HL-60 (cell line): ENCODE measurements at regions not wholly inside any gene's neighbourhood (a gene's known extent, or its start where the extent isn't known, plus 50 kb on each side); places are given as distances from the start of the nearest gene placed in this dataset.

ENCODE experiments used
- CTCF ChIP-seq: IDR thresholded peaks from one replicate; pipeline ENCODE4 v1.5.1; 2011; ENCODE audit warnings: low read length, control low read depth, inconsistent platforms; ENCODE audit not compliant: insufficient read depth
- GABPA ChIP-seq: IDR thresholded peaks from 2 replicates; pipeline ENCODE4 v1.6.1; 2012; ENCODE audit warnings: low read depth
- POLR2AphosphoS5 ChIP-seq: IDR thresholded peaks from 2 replicates; pipeline ENCODE4 v1.6.1; 2012; ENCODE audit warnings: low read depth
- TF ChIP-seq, protein P1 (sequence below): IDR thresholded peaks from 2 replicates; pipeline ENCODE4 v1.6.1; 2012; ENCODE audit warnings: low read depth; ENCODE audit not compliant: insufficient replicate concordance

GRCh38 chr1:96955307-96956012, 233.9 kb downstream of the PTBP2 start:
- TF ChIP-seq POLR2AphosphoS5 (no peak), CTCF (no peak), GABPA (no peak)
- TF ChIP-seq, protein P1, sequence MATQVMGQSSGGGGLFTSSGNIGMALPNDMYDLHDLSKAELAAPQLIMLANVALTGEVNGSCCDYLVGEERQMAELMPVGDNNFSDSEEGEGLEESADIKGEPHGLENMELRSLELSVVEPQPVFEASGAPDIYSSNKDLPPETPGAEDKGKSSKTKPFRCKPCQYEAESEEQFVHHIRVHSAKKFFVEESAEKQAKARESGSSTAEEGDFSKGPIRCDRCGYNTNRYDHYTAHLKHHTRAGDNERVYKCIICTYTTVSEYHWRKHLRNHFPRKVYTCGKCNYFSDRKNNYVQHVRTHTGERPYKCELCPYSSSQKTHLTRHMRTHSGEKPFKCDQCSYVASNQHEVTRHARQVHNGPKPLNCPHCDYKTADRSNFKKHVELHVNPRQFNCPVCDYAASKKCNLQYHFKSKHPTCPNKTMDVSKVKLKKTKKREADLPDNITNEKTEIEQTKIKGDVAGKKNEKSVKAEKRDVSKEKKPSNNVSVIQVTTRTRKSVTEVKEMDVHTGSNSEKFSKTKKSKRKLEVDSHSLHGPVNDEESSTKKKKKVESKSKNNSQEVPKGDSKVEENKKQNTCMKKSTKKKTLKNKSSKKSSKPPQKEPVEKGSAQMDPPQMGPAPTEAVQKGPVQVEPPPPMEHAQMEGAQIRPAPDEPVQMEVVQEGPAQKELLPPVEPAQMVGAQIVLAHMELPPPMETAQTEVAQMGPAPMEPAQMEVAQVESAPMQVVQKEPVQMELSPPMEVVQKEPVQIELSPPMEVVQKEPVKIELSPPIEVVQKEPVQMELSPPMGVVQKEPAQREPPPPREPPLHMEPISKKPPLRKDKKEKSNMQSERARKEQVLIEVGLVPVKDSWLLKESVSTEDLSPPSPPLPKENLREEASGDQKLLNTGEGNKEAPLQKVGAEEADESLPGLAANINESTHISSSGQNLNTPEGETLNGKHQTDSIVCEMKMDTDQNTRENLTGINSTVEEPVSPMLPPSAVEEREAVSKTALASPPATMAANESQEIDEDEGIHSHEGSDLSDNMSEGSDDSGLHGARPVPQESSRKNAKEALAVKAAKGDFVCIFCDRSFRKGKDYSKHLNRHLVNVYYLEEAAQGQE, result no peak
